Mesodermal cell (in vitro differentiated cells): ENCODE measurements at regions not wholly inside any gene's neighbourhood (a gene's known extent, or its start where the extent isn't known, plus 50 kb on each side); places are given as distances from the start of the nearest gene placed in this dataset.
A peak's percentile ranks its signal among the peaks of the same experiment; 100 is the strongest.

Experiments used
- H3K27ac ChIP-seq: 2 replicates; pipeline ENCODE4 v1.7.0; 2013; ENCODE audit warnings: mild to moderate bottlenecking, low read depth, low read length, moderate library complexity; ENCODE audit not compliant: severe bottlenecking
- H3K36me3 ChIP-seq: 2 replicates; pipeline ENCODE4 v1.7.1; 2013; ENCODE audit warnings: mild to moderate bottlenecking, low read length, moderate library complexity; ENCODE audit not compliant: control insufficient read depth, insufficient read depth
- H3K4me1 ChIP-seq: one replicate; pipeline ENCODE4 v1.7.1; 2013; ENCODE audit warnings: mild to moderate bottlenecking, low read length; ENCODE audit not compliant: insufficient read depth, control insufficient read depth, poor library complexity, severe bottlenecking
- H3K4me3 ChIP-seq: 2 replicates; pipeline ENCODE4 v1.7.0; 2013; ENCODE audit warnings: low read length, control low read depth, mild to moderate bottlenecking; ENCODE audit not compliant: insufficient read depth, poor library complexity, severe bottlenecking; ENCODE audit errors: extremely low read depth
- H3K9me3 ChIP-seq: 2 replicates; pipeline ENCODE4 v1.7.1; 2013; ENCODE audit warnings: mild to moderate bottlenecking, low read length, moderate library complexity; ENCODE audit not compliant: control insufficient read depth
- WGBS, 2 experiments: methylation state at CpG; one replicate each; pipeline ENCODE4 v1.1.5; 2013; ENCODE audit warnings: missing lambda C conversion rate in 2 of 2; ENCODE audit not compliant: insufficient coverage in 2 of 2; 5-methylcytosine and 5-hydroxymethylcytosine counted together

DNA sequence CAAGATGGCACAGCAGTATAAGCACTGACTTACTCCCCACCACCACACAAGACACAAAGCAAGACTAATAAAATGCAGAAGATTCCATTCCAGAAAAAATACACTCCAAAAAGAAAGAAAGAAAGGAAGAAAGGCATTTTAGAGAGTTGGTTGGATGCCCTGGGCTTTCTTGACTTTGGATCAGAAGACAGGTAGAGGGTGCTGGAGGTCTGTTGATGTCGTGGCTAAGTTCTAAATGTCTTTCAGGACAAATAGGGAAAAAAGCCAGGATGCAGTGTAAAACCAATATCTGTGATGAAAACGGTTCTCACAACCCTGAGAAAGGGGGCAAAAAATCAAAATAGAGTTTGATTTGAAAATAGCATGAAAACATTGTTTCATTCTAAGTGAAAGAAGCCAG is 555.2 kb upstream of the PRKX start:
- WGBS, 2 experiments = 43% methylated on average over 1 of the region's 2 CpGs; no CpG with 5 or more reads in 1 of the 2 experiments
- H3K4me1 ChIP-seq = no peaks in the 10 kb centered on the region
- H3K9me3 ChIP-seq = no peaks in the 10 kb centered on the region
- H3K4me3 ChIP-seq = no peak overlapping the region
- H3K27ac ChIP-seq = no peak overlapping the region
- no peaks in the 10 kb centered on the region for H3K36me3 ChIP-seq

DNA sequence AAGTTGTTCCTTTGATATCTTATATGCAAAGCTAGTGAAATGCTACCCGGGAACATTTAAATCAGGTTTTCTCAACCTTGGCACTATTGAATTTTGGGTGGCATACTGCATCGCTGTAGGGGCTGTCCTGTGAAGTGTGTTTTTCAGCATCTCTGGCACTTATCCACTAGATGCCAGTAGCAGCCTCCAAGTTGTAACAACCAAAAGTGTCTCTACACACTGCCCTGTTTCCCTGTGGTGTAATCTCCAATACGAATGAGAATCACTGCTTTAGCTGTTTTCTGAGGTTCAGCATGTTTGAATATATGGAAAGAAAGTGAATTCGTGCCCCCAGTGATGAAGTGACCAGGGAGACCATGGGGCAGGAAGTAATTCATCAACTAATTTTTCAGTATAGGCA is 551.6 kb upstream of the PRKX start:
- Histone ChIP-seq H3K27ac (no peak overlapping the region), H3K4me1 (no peaks in the 10 kb centered on the region), H3K36me3 (no peaks in the 10 kb centered on the region), H3K4me3 (no peak overlapping the region), H3K9me3 (no peaks in the 10 kb centered on the region)
- 100% methylated on average over 2 of the region's 4 CpGs; no CpG with 5 or more reads in 1 of the 2 experiments for WGBS, 2 experiments

DNA sequence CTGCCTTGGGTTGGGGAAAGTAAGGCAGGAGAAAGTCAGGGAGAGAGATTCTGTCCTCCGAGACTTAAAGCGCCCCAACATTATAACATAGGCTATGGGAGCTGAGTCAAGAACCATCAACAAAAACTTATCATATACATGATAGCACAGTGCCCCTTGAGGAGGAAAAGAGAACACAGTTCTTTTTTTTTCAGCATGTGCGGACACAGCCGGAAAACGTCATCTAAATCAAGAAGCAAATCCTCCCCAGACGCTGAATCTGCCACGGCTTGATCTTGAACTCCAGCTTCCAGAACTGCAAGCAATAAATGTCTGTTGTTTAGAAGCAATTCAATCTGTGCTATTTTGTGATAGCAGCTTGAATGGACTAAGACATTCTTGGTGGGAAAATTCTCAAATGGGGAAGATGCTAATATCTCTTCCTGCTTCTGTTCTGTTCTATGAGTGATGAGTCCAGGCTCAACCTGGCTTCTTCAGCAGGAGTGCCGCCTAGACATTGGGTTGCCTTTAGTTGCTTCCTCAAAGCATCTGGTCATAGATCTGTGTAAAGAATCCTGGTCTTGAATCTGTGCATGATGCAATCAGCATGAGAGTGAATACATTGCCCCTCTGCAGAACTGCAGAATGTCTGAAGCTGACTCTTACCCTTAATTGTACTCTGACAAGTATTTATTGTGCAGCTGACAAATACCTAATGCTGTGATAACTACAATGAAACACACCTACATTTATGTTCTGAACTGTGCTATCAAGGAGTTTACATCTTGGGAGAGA is 549.8 kb upstream of the PRKX start:
- 50% methylated on average over 2 of the region's 8 CpGs; no CpG with 5 or more reads in 1 of the 2 experiments for WGBS, 2 experiments
- H3K9me3 ChIP-seq = no peaks in the 10 kb centered on the region
- H3K4me3 ChIP-seq = no peak overlapping the region
- H3K4me1 ChIP-seq = no peaks in the 10 kb centered on the region
- no peaks in the 10 kb centered on the region for H3K36me3 ChIP-seq
- H3K27ac ChIP-seq = peak overlapping the region; percentile 29

GRCh38 chrX:4253092-4253491 is 539.6 kb upstream of the PRKX start:
- Histone ChIP-seq H3K4me1 (no peaks in the 10 kb centered on the region), H3K36me3 (no peaks in the 10 kb centered on the region), H3K9me3 (peaks cover 3% of the 10 kb centered on the region), H3K4me3 (no peak overlapping the region), H3K27ac (no peak overlapping the region)
- WGBS, 2 experiments = 86% methylated on average over 1 of the region's 2 CpGs; no CpG with 5 or more reads in 1 of the 2 experiments

DNA sequence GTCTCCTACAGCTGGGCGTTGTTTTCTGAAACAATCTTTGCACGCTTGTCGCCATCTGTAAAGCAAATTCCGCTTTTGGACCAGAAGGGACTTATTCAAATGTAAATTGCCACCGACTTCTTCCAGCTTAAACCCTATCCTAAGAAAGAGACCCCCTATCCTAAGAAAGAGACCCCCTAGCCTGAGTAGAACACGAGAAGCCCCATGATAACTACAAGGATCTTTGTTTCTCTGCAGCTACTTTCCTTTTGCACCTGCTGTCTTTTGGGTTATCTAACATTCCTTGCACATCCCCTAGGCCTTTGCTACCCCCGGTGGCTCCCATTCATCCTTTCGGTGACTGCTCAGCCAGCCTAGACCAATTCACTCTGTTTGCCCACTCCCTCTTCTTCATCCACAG is 536.0 kb upstream of the PRKX start:
- no peaks in the 10 kb centered on the region for H3K36me3 ChIP-seq
- WGBS, 2 experiments = 55% methylated on average over 4 of the region's 8 CpGs; no CpG with 5 or more reads in 1 of the 2 experiments
- no peak overlapping the region for H3K4me3 ChIP-seq
- no peaks in the 10 kb centered on the region for H3K4me1 ChIP-seq
- H3K9me3 ChIP-seq = no peaks in the 10 kb centered on the region
- no peak overlapping the region for H3K27ac ChIP-seq

DNA sequence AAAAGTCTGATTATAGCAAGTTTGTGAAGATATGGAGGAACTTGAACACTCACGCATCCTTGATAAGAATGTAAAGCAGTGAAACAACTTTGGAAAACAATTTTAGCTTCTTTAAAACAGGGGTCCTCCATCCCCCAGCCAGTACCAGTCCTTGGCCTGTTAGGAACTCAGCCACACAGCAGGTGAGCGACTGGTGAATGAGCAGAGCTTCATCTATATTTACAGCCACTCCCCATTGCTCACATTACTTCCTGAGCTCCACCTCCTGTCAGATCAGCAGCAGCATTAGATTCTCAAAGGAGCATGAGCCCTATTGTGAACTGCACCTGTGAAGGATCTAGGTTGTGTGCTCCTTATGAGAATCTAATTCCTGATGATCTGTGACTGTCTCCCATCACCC is 530.3 kb upstream of the PRKX start:
- Histone ChIP-seq H3K27ac (no peak overlapping the region), H3K36me3 (no peaks in the 10 kb centered on the region), H3K9me3 (peaks cover 8% of the 10 kb centered on the region), H3K4me1 (no peaks in the 10 kb centered on the region), H3K4me3 (no peak overlapping the region)
- no CpG with 5 or more reads among the region's 2 CpGs for WGBS, 2 experiments

GRCh38 chrX:4240541-4241194 is 527.2 kb upstream of the PRKX start:
- 89 to 94% methylated on average over 5 of the region's 6 CpGs for WGBS, 2 experiments

GRCh38 chrX:4239650-4240540 is 526.4 kb upstream of the PRKX start:
- Histone ChIP-seq H3K27ac (no peak overlapping the region), H3K36me3 (no peaks in the 10 kb centered on the region), H3K9me3 (peaks cover 8% of the 10 kb centered on the region), H3K4me1 (no peaks in the 10 kb centered on the region), H3K4me3 (no peak overlapping the region)
- 95 to 96% methylated on average over 4 of the region's 5 CpGs for WGBS, 2 experiments

More at GRCh38 chrX:4240541-4241194, 527.2 kb upstream of the PRKX start:
- H3K4me3 ChIP-seq = no peak overlapping the region
- H3K36me3 ChIP-seq = no peaks in the 10 kb centered on the region
- no peaks in the 10 kb centered on the region for H3K4me1 ChIP-seq
- peaks cover 8% of the 10 kb centered on the region for H3K9me3 ChIP-seq
- H3K27ac ChIP-seq = peak overlapping the region; percentile 23

- Histone ChIP-seq H3K4me1 (no peaks in the 10 kb centered on the region), H3K4me3 (no peak overlapping the region), H3K27ac (no peak overlapping the region), H3K9me3 (peaks cover 8% of the 10 kb centered on the region), H3K36me3 (no peaks in the 10 kb centered on the region)
- no CpG with 5 or more reads among the region's 3 CpGs for WGBS, 2 experiments
Observed at GRCh38 chrX:4238916-4239315, 525.5 kb upstream of the PRKX start.

GRCh38 chrX:4225086-4225485 is 511.6 kb upstream of the PRKX start:
- H3K36me3 ChIP-seq = no peaks in the 10 kb centered on the region
- no peak overlapping the region for H3K27ac ChIP-seq
- no peak overlapping the region for H3K4me3 ChIP-seq
- H3K4me1 ChIP-seq = no peaks in the 10 kb centered on the region
- no CpG with 5 or more reads among the region's 2 CpGs for WGBS, 2 experiments
- no peaks in the 10 kb centered on the region for H3K9me3 ChIP-seq
